Activated CD8-positive, alpha-beta memory T cell treated with anti-CD3 and anti-CD28 coated beads for 24 hours (primary cell): ENCODE measurements at regions not wholly inside any gene's neighbourhood (a gene's known extent, or its start where the extent isn't known, plus 50 kb on each side); places are given as distances from the start of the nearest gene placed in this dataset.
"Not testable (repeated sequence)": the region's sequence is repeated elsewhere in the genome, so short reads cannot be mapped to it uniquely, and the experiment has no call there.

Source experiments
- DNase-seq: peaks from one replicate; pipeline ENCODE4 v3.0.0-alpha.2; 2020

DNA sequence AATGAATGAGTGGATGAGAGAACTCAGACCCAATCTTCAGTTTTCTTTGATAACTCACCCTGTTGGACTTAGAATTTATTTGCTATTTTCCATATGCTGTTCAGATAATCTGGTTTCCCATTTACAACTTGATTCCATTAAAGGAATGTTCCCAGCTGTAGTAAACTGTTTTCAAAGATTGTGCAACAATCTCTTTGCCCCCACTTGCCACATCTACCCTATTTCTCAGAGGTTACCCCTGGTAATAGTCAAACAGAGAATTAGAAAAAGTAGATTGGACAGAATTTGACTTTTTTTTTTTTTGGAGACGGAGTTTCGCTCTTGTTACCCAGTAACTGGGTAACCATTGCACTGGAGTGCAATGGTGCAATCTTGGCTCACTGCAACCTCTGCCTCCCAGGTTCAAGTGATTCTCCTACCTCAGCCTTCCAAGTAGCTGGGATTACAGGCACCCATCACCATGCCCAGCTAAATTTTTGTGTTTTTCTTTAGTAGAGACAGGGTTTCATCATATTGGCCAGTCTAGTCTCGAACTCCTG lies 93.4 kb upstream of the SIX2 start:
- no peak for DNase-seq

DNA sequence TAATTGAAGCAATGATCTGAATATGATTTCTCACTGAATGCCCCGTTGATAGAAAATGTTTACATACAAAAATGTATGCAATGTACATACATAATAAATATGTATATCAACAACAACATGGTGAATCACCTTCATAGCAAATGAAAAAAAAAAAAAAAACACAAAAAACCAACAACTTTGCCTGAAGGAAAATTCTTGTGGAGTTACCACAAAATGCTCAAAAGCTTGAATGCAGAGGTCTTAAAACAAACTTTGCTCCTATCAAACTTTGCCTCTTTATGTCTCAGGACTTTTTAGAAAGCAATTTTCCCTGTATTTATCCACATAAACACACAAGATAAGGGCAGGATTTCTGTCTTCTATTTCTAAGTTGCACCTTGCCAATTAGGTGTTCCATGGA lies 92.9 kb upstream of the SIX2 start:
- no peak for DNase-seq

DNA sequence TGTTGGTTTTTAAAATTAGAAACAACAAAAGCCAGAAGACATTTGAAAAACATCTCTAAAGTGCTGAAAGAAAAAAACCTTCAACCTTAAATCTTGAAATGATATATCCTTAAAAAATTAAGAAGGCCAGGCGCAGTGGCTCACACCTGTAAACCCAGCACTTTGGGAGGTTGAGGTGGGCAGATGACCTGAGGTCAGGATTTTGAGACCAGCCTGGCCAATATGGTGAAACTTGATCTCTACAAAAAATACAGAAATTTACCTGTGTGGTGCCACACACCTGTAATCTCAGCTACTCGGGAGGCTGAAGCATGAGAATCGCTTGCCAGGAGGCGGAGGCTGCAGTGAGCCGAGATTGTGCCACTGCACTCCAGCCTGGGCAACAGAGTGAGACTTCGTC lies 87.7 kb upstream of the SIX2 start:
- DNase-seq: no peak

DNA sequence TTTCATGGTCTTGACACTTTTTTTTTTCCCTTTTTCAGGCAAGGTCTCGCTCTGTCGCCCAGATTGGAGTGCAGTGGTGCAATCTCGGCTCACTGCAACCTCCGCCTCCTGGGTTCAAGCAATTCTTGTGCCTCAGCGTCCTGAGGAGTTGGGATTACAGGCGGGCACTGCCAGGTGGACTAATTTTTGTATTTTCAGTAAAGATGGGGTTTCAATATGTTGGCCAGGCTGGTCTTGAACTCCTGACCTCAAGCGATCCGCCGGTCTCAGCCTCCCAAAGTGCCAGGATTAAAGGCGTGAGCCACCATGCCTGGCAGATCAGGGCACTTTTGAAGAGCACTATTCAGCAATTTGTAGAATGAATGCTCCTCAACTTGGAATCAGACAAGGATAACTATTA lies 86.8 kb upstream of the SIX2 start:
- not testable (repeated sequence) for DNase-seq

DNA sequence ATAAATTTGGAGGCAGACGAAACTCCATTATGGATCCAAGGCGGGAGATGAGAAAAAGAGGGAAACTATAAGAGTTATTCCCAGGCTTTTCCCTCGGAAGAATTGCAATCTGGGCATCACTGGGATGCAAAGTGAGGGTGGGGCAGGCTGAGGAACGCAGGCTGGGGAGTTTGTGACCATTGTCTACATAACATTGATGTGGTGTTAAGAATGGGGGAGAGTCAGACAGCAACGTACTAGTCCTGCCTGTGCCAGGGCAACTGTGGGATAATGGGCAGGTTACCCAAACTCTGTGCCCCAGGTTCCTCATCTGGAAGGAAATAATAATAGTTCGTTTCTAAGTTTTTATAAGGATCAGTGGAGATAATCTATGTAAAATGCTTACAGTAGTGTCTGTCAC lies 84.4 kb upstream of the SIX2 start:
- DNase-seq: no peak

DNA sequence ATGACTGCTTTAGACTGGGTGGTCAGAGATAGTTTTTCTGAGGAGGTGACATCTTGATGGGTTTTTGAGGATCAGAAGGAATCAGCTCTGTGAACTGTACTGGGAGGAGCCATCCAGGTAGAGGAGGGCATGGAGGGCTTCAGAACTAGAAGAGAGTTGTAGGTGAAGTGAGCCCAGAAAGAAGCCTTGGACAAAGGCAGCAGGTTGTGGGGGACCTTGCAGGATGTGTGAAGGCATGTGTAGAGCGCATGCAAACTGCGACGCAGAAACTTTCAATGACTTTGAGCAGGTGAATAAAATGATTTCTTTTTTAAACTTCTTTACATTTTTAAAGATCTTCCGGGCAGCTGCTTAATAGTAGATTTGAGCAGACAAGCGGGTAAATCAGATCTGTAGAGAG lies 83.9 kb upstream of the SIX2 start:
- no peak for DNase-seq

DNA sequence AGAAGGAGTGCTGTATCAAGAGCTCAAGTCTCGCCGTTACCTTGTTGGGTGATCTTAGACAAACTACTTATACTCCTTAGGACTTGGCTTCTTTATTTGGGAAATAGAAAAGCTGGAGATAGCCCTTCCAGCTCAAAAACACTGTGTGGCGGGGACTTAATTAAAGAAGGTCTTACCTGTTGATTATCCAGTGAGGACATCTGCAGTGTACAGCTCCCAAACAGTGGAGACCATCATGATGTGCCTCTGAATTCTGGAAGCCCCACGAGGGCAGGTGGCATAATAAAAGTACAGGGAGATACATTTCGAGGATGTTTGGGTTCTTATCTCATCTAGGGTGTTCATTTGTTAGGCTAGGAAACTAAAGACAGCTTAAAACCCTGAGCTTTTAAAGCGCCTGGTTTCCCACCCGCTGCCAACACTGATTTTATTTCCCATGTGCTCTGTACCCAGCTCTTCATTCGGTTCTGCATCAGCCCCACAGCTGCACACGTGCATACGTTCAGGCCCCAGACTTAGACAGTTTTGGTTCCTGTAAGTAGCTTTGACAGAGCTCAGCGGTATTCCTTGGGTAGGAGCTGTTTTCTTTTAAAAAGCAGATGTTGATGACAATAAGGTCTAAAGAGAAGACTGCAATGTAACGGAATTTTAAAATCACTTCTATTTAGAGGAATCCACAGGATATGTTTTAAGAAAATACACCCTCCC lies 80.5 kb upstream of the SIX2 start:
- no peak for DNase-seq

DNA sequence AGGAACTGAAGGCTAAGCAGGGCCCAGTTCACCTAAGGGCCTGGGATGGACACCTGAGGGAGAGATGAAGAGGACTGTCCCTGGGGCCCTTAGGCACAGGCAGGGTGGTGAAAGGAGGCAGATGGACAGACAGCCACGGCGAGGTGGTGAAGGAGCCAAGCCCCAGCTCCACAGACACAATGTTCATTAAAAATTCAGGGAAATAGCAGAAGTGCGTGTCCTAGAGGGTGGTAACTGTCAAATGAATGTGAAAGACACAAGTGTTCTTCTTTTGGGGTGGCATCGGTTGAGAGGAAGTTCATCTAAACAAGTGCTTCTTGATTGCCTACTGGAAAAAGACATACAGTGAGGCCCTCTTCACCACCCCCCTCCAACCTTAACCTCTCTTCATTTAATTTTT lies 76.2 kb upstream of the SIX2 start:
- DNase-seq: no peak

DNA sequence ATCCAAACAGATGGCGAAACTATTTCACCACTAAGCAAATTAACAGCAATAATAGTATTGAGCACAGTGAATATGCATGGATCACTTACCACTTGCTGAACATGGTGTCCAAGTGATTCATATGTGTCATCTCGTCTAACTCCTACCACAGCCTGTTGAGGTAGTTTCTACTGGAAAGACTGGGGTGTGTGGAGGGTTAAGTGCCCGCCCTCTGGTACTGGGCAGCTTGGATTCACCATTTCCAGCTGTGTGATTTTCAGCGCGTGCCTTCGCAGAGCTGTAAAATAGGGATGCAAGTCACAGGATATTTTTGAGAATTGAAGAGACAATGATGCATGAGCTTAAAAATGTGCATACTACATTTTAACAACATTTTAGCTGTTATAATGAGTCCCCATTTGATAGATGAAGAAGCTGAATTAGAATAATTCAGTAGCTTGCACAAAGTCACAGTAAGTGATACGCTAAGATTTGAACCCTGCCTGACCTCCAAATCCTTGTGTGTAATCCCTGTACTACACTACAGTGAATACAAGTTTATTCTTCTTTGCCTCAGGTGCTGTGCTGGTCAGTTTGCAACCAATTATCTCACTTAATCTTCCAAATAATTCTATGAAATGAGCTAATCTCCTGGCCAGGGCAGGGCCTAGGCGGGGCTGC lies 75.2 kb upstream of the SIX2 start:
- DNase-seq: no peak

DNA sequence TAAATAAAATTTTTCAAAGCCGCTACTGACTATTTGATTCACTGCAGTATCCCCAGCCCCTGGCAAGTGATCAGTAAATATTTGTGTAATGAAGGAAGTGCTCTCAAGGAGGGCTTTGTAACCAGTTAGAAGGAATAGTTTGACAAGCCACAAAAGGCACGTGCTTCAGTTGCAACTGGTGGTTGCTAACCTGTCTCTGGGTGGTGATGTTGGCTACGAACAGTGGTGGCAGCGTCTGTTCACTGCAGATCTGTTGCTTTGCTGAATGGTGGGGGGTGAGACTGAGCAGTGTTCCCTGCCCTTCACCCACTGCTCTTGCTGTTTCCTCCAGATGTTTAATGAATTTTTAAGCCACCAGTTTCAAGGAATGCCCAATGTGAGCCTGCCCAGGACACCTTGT lies 73.9 kb upstream of the SIX2 start:
- no peak for DNase-seq

DNA sequence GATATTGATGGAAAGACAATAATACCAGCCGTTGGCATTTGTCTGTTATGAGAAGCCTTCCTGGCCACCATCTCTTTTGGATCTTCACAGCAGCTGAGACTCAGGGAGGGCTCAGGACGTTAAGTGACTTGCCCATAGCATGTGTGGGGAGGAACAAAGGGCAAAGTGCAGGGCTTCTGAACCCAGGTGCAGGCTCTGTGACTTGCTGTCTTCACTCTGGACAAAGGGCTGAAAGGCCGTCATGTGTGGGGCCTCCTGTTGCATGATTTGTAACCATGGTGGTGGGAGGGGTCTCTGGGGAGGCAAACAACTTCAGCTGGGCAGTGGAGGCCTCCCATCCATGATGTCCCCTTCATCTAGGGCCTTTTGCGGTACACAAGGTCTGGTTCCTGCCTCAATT lies 65.5 kb upstream of the SIX2 start:
- no peak for DNase-seq

DNA sequence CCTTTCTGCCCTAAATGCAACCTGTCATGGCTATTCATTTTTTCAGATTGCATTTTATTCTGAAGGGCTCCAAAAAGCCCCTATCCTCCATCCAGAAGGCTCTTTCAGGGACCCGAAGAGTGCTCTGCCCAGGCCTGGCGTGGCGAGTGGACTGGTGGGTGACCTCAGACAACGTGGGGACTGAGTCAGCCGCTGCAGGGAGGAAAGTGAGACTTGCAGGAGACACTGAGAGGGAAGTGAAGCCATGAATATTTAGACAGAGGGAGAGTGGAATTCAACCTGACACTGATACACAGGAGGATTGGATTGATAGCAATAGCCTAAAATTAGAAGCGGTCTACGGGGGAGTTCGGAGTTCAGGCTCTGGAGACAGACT lies 63.6 kb upstream of the SIX2 start:
- no peak for DNase-seq

DNA sequence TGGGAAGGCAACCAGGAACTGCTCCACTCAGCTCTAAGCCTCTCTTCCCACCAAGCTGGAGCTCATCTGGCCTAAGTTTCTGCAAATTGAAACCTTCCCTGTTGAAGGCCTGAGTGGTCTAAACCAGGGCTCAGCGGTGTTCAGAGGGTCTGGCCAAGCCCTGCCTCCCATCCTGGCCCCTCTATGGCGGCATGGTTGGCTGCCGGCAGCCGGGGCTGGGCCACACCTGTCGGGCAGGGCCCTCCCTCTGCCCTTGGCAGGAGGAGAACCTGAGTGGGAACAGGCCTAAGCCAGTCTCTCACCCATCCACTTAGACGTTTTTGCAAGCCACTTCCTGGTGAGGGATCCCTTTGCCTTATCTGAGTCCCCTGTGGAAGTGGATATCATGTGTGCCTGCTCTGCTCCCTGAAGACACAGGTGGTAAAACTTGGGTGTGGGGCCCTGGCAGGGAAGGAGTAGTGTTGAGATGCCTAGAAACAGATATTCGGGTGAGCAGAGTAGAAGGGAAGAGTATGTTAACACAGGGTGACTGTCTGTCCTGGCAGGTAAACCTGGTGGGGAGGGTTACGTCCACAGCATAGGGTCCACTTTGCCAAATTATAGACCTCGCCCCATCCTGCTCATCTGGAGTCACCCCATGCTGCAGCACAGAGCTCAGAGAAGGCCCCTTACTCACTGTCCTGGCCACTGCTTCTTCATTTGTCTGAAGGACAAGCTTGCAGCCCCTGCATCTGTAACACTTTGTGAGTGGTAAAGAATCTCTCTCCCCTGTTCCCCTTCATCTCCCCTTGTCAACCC lies 63.0 kb upstream of the SIX2 start:
- no peak for DNase-seq

DNA sequence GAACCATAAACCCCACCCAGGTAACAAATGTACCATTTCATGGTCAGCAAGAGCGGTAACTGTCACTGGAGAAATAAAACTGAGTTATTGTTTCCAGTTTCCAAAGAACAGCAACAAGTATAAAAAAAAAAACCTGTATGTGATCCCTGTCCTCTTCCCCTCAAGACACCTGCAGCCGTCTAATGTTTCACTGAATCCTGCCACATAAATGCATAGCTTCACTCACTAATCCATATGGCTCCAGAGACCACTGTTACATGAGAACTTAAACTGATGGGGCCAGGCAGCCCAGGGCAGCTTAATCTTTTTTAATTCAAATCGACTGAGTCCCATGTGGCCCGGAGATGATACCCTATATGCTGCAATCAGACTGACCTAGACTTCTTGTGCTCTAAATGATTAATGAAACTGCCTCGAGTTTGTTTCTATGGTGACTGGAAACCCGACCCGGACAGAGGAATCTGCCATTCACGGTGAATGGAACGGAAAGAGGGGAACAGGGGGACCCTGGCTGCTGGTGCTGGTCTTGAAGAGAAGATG lies 60.9 kb upstream of the SIX2 start:
- DNase-seq: no peak

DNA sequence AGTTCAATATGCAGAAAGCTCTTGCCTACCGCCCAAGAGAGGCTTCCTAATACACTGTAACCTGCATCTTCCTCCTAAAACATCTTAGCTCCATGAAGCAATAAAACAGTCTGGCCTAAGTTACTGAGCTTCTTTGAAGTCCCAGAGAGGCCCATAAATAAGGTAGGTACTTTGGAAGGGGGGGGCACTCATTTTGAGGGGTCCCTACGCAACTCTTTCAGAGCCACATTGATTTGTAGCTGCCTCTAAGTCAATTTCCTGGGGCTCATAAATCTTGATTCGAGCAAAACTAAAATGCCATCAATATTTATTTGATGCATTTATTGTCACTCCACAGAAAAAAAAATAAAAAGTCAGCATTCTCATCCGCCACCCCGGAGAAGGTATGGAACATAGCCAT lies 60.4 kb upstream of the SIX2 start:
- DNase-seq: no peak

DNA sequence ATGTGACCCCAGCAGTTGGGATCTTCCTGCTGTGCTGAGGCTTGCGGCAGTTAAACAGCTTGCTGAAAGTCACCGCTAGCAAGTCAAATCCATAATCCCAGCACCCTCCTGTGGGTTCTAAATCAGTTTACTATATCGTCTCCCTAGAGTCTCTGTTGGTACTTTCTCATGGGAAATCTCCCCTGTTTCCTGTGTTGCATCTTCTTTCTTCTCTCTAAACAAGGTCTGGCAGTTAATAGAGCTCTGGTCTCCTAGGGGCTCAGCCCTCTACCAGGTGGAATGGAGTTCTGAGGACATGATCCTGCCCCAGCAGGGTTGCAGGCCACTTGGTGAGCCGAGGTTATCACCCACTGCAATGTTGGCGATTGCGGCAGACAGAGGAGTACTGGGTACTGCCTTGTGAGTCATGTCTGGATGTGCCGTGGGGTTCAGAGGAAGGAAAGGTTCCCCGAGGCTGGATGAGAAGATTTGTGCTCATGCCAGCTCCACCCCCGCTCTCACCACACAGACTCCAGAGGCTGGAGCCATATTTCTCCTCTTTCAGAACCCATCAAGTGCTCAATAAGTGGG lies 59.4 kb upstream of the SIX2 start:
- DNase-seq: no peak

DNA sequence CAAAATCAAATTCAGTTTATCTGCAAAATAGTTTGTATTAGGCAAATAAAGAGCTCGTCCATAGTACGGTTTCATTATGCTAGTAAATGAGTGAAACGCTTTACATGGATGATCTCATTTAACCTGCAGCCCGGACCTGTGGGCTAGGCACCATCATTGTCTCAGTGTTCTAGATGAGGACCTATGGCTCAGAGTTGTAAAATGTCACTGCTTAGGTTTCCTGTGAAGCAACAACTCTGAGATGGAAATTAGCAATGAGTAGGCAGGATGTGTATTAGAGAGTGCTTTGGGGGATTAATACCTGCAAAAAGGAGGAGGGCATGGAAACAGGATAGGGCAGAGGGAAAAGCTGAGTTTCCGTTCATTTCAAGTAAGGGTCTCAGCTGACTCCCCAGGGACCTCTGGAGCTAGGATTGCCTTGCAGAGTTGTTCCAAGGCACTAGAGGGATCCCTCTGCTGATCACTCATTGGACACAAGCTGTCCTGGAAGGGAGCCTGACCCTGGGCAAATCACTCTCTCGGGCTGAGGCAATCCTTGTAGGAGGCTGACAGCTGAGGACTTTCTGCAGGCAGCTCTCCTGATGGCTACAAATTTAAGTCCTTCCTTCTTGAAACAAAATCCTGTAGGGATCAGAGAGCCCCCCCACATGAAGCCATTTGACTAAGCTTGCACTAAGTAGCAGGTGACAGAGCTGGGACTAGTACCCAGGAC lies 58.8 kb upstream of the SIX2 start:
- DNase-seq: no peak
